ENCODE measurements at regions not wholly inside any gene's neighbourhood (a gene's known extent, or its start where the extent isn't known, plus 50 kb on each side); places are given as distances from the start of the nearest gene placed in this dataset.

DNA sequence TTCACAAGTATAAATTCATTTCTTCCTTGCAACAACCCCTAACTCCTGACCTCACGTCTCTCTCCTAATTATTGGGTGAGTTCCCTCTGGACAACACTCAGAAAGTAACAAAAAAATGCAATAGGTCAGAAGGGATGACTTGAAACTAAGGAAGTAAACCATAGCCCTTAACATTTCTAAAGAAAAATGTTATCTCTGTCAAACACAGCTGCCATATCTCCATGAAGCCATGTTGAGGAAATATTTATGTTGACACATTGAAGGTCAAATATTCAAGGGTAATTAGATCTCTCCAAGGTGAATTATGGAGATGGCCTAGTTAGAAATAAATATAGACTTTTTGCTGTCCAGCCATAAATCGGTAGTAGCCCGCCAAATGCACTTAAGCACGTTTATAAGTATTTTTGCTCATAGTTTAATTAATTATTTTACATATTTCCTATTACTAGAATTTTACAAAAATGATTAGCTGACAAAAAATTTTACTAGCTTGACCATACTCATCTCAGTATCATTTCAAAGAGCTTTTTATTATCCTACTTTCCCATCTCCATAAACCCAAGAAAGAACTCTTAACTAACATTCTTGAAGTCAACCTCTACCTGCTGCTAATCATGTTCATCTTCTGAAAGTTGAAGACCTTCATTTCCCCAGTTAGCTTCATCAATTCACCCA lies 160.1 kb upstream of the PKN2 start:
- TF ChIP-seq, protein P1, sequence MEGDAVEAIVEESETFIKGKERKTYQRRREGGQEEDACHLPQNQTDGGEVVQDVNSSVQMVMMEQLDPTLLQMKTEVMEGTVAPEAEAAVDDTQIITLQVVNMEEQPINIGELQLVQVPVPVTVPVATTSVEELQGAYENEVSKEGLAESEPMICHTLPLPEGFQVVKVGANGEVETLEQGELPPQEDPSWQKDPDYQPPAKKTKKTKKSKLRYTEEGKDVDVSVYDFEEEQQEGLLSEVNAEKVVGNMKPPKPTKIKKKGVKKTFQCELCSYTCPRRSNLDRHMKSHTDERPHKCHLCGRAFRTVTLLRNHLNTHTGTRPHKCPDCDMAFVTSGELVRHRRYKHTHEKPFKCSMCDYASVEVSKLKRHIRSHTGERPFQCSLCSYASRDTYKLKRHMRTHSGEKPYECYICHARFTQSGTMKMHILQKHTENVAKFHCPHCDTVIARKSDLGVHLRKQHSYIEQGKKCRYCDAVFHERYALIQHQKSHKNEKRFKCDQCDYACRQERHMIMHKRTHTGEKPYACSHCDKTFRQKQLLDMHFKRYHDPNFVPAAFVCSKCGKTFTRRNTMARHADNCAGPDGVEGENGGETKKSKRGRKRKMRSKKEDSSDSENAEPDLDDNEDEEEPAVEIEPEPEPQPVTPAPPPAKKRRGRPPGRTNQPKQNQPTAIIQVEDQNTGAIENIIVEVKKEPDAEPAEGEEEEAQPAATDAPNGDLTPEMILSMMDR (IDR thresholded peaks at IDR 0.05): no peak
- TF ChIP-seq POLR2A (IDR thresholded peaks at IDR 0.05): no peak

Measured in lower leg skin (tissue), 3 donors.